ENCODE measurements at regions not wholly inside any gene's neighbourhood (a gene's known extent, or its start where the extent isn't known, plus 50 kb on each side); places are given as distances from the start of the nearest gene placed in this dataset.

GRCh38 chr2:53111406-53111805, 656.2 kb upstream of the CHAC2 start:
- TF ChIP-seq EP300 (IDR thresholded peaks at IDR 0.05) (no peak), GATA3 (IDR thresholded peaks at IDR 0.05; ENCODE audit: borderline replicate concordance) (no peak), CTCF (IDR thresholded peaks at IDR 0.05) (no peak)

Measured in A549 (cell line).